Stimulated activated CD8-positive, alpha-beta memory T cell treated with anti-CD3 and anti-CD28 coated beads, Interleukin-7, amount 100 ng/mL, for 1 hour (primary cell): ENCODE measurements at regions not wholly inside any gene's neighbourhood (a gene's known extent, or its start where the extent isn't known, plus 50 kb on each side); places are given as distances from the start of the nearest gene placed in this dataset.

ENCODE experiments used
- DNase-seq, 2 donors: peaks; one replicate each; pipeline ENCODE4 v3.0.0-alpha.2; 2020; ENCODE audit warnings: low read depth in 2 of 2

- no peak for DNase-seq
These were observed 87.1 kb upstream of the FNDC3A start for GRCh38 chr13:48888613-48889012.

GRCh38 chr13:48890391-48890790 is 85.3 kb upstream of the FNDC3A start:
- DNase-seq, result no peak

GRCh38 chr13:48891586-48891985 is 84.1 kb upstream of the FNDC3A start:
- DNase-seq, result no peak

GRCh38 chr13:48892053-48892687 is 83.5 kb upstream of the FNDC3A start:
- no peak for DNase-seq

- DNase-seq, result no peak
These were observed 83.0 kb upstream of the FNDC3A start for GRCh38 chr13:48892688-48893075.

GRCh38 chr13:48896312-48896711 is 79.4 kb upstream of the FNDC3A start:
- no peak for DNase-seq

- no peak for DNase-seq
These were observed 73.9 kb upstream of the FNDC3A start for GRCh38 chr13:48901781-48902180.

GRCh38 chr13:48902368-48902767 is 73.3 kb upstream of the FNDC3A start:
- DNase-seq, result no peak

GRCh38 chr13:48904668-48905290 is 70.9 kb upstream of the FNDC3A start:
- no peak for DNase-seq

GRCh38 chr13:48906200-48906599 is 69.5 kb upstream of the FNDC3A start:
- no peak for DNase-seq

GRCh38 chr13:48908381-48909055 is 67.2 kb upstream of the FNDC3A start:
- DNase-seq, result no peak

GRCh38 chr13:48909056-48909389 is 66.7 kb upstream of the FNDC3A start:
- no peak for DNase-seq

GRCh38 chr13:48910686-48911085 is 65.0 kb upstream of the FNDC3A start:
- no peak for DNase-seq

- DNase-seq, result no peak
These were observed 56.0 kb upstream of the FNDC3A start for GRCh38 chr13:48919751-48920150.

- DNase-seq, result no peak
These were observed 55.0 kb upstream of the FNDC3A start for GRCh38 chr13:48920730-48921129.

- no peak for DNase-seq
These were observed 52.3 kb upstream of the FNDC3A start for GRCh38 chr13:48923376-48923775.

- DNase-seq, result no peak
These were observed 50.7 kb upstream of the FNDC3A start for GRCh38 chr13:48925001-48925400.
